ENCODE measurements at regions not wholly inside any gene's neighbourhood (a gene's known extent, or its start where the extent isn't known, plus 50 kb on each side); places are given as distances from the start of the nearest gene placed in this dataset.
A peak's percentile ranks its signal among the peaks of the same experiment; 100 is the strongest.

- H3K9ac ChIP-seq (ENCODE audit: low read depth, low read length), result no peak overlapping the region
- no peaks in the 10 kb centered on the region for H3K36me3 ChIP-seq (ENCODE audit: insufficient read depth, low read length)
- no peaks in the 10 kb centered on the region for H3K9me3 ChIP-seq (replicated peaks; ENCODE audit: low read length)
- H3K4me2 ChIP-seq (ENCODE audit: low read length), result no peak overlapping the region
- H3K27me3 ChIP-seq (ENCODE audit: control insufficient read depth, insufficient read depth, low read length), result no peaks in the 10 kb centered on the region
- no peak overlapping the region for H3K4me3 ChIP-seq (ENCODE audit: low read length)
- H3K4me1 ChIP-seq (ENCODE audit: control insufficient read depth, insufficient read depth, low read length), result peaks cover 25% of the 10 kb centered on the region
Observed at GRCh38 chr4:3385711-3386420, 55.9 kb upstream of the HGFAC start.

- no peaks in the 10 kb centered on the region for H3K36me3 ChIP-seq (ENCODE audit: insufficient read depth, low read length)
- H3K9ac ChIP-seq (ENCODE audit: low read depth, low read length), result no peak overlapping the region
- H3K4me1 ChIP-seq (ENCODE audit: control insufficient read depth, insufficient read depth, low read length), result peaks cover 25% of the 10 kb centered on the region
- no peak overlapping the region for H3K4me2 ChIP-seq (ENCODE audit: low read length)
- no peak overlapping the region for H3K4me3 ChIP-seq (ENCODE audit: low read length)
- no peaks in the 10 kb centered on the region for H3K9me3 ChIP-seq (replicated peaks; ENCODE audit: low read length)
- H3K27me3 ChIP-seq (ENCODE audit: control insufficient read depth, insufficient read depth, low read length), result no peaks in the 10 kb centered on the region
Observed at GRCh38 chr4:3386526-3386925, 55.2 kb upstream of the HGFAC start.

- Histone ChIP-seq H3K9ac (ENCODE audit: low read depth, low read length) (peak overlapping the region; percentile 83), H3K9me3 (replicated peaks; ENCODE audit: low read length) (no peaks in the 10 kb centered on the region), H3K4me2 (ENCODE audit: low read length) (peak overlapping the region; percentile 80), H3K36me3 (ENCODE audit: insufficient read depth, low read length) (no peaks in the 10 kb centered on the region), H3K27me3 (ENCODE audit: control insufficient read depth, insufficient read depth, low read length) (no peaks in the 10 kb centered on the region), H3K4me3 (ENCODE audit: low read length) (peak overlapping the region; percentile 59), H3K4me1 (ENCODE audit: control insufficient read depth, insufficient read depth, low read length) (peaks cover 25% of the 10 kb centered on the region)
Observed at GRCh38 chr4:3387154-3387942, 54.4 kb upstream of the HGFAC start.

- Histone ChIP-seq H3K4me2 (ENCODE audit: low read length) (peak overlapping the region; percentile 80), H3K27me3 (ENCODE audit: control insufficient read depth, insufficient read depth, low read length) (no peaks in the 10 kb centered on the region), H3K9ac (ENCODE audit: low read depth, low read length) (peak overlapping the region; percentile 83), H3K4me3 (ENCODE audit: low read length) (peak overlapping the region; percentile 59), H3K36me3 (ENCODE audit: insufficient read depth, low read length) (no peaks in the 10 kb centered on the region), H3K9me3 (replicated peaks; ENCODE audit: low read length) (no peaks in the 10 kb centered on the region), H3K4me1 (ENCODE audit: control insufficient read depth, insufficient read depth, low read length) (peaks cover 25% of the 10 kb centered on the region)
Observed at GRCh38 chr4:3387943-3388361, 53.8 kb upstream of the HGFAC start.

GRCh38 chr4:3388471-3389232 lies 53.1 kb upstream of the HGFAC start:
- Histone ChIP-seq H3K4me2 (ENCODE audit: low read length) (peak overlapping the region; percentile 80), H3K36me3 (ENCODE audit: insufficient read depth, low read length) (no peaks in the 10 kb centered on the region), H3K4me1 (ENCODE audit: control insufficient read depth, insufficient read depth, low read length) (peaks cover 25% of the 10 kb centered on the region), H3K4me3 (ENCODE audit: low read length) (peak overlapping the region; percentile 59), H3K9ac (ENCODE audit: low read depth, low read length) (peak overlapping the region; percentile 83), H3K27me3 (ENCODE audit: control insufficient read depth, insufficient read depth, low read length) (no peaks in the 10 kb centered on the region), H3K9me3 (replicated peaks; ENCODE audit: low read length) (no peaks in the 10 kb centered on the region)

- H3K36me3 ChIP-seq (ENCODE audit: insufficient read depth, low read length), result no peaks in the 10 kb centered on the region
- no peaks in the 10 kb centered on the region for H3K9me3 ChIP-seq (replicated peaks; ENCODE audit: low read length)
- peak overlapping the region; percentile 59 for H3K4me3 ChIP-seq (ENCODE audit: low read length)
- H3K27me3 ChIP-seq (ENCODE audit: control insufficient read depth, insufficient read depth, low read length), result no peaks in the 10 kb centered on the region
- H3K4me1 ChIP-seq (ENCODE audit: control insufficient read depth, insufficient read depth, low read length), result peaks cover 25% of the 10 kb centered on the region
- peak overlapping the region; percentile 83 for H3K9ac ChIP-seq (ENCODE audit: low read depth, low read length)
- H3K4me2 ChIP-seq (ENCODE audit: low read length), result peak overlapping the region; percentile 80
Observed at GRCh38 chr4:3389233-3390215, 52.2 kb upstream of the HGFAC start.

GRCh38 chr4:3390288-3390811 lies 51.4 kb upstream of the HGFAC start:
- Histone ChIP-seq H3K9me3 (replicated peaks; ENCODE audit: low read length) (no peaks in the 10 kb centered on the region), H3K36me3 (ENCODE audit: insufficient read depth, low read length) (no peaks in the 10 kb centered on the region), H3K4me1 (ENCODE audit: control insufficient read depth, insufficient read depth, low read length) (peaks cover 25% of the 10 kb centered on the region), H3K4me3 (ENCODE audit: low read length) (no peak overlapping the region), H3K4me2 (ENCODE audit: low read length) (no peak overlapping the region), H3K9ac (ENCODE audit: low read depth, low read length) (no peak overlapping the region), H3K27me3 (ENCODE audit: control insufficient read depth, insufficient read depth, low read length) (no peaks in the 10 kb centered on the region)

GRCh38 chr4:3391422-3391821 lies 50.3 kb upstream of the HGFAC start:
- H3K9ac ChIP-seq (ENCODE audit: low read depth, low read length), result no peak overlapping the region
- H3K27me3 ChIP-seq (ENCODE audit: control insufficient read depth, insufficient read depth, low read length), result no peaks in the 10 kb centered on the region
- H3K4me3 ChIP-seq (ENCODE audit: low read length), result no peak overlapping the region
- no peaks in the 10 kb centered on the region for H3K9me3 ChIP-seq (replicated peaks; ENCODE audit: low read length)
- H3K4me1 ChIP-seq (ENCODE audit: control insufficient read depth, insufficient read depth, low read length), result peaks cover 25% of the 10 kb centered on the region
- H3K4me2 ChIP-seq (ENCODE audit: low read length), result no peak overlapping the region
- H3K36me3 ChIP-seq (ENCODE audit: insufficient read depth, low read length), result no peaks in the 10 kb centered on the region
